MCF 10A (cell line): ENCODE measurements at regions not wholly inside any gene's neighbourhood (a gene's known extent, or its start where the extent isn't known, plus 50 kb on each side); places are given as distances from the start of the nearest gene placed in this dataset.

Source experiments
- BruUV-seq: library from RNA; stranded (reverse); fragments of 400-500 nt; replicated peaks from 2 replicates; lab custom pipeline; 2021; lab: Mats Ljungman, UMichigan
- CTCF ChIA-PET: fragments of 300-600 bp; sonication (Branson Sonifier 250); formaldehyde crosslinking; extraction: SDS; loops from one replicate; lab custom pipeline; 2021; ENCODE audit warnings: antibody characterized with exemption, inconsistent platforms; lab: Yijun Ruan, JAX
- POLR2A ChIA-PET: fragments of 300-600, 350-650 bp; sonication (Branson Sonifier 250); formaldehyde crosslinking; extraction: SDS; loops from one replicate; lab custom pipeline; 2020; ENCODE audit warnings: antibody characterized with exemption, inconsistent platforms; lab: Yijun Ruan, JAX
- DNase-seq: peaks from one replicate; pipeline ENCODE4 v3.0.0-alpha.2; 2018; ENCODE audit not compliant: unreplicated experiment
- H3K27ac Mint-ChIP-seq: one replicate; pipeline ENCODE4 v1.8.0; 2022; ENCODE audit warnings: mild to moderate bottlenecking, low read depth, mixed read lengths; ENCODE audit not compliant: unreplicated experiment
- H3K27me3 Mint-ChIP-seq: one replicate; pipeline ENCODE4 v1.8.0; 2022; ENCODE audit warnings: mixed read lengths; ENCODE audit not compliant: insufficient read depth, unreplicated experiment
- H3K36me3 Mint-ChIP-seq: one replicate; pipeline ENCODE4 v1.8.0; 2022; ENCODE audit warnings: mild to moderate bottlenecking, moderate library complexity, mixed read lengths; ENCODE audit not compliant: insufficient read depth, unreplicated experiment
- H3K4me1 Mint-ChIP-seq: one replicate; pipeline ENCODE4 v1.8.0; 2022; ENCODE audit warnings: mixed read lengths; ENCODE audit not compliant: insufficient read depth, unreplicated experiment
- H3K4me3 Mint-ChIP-seq: one replicate; pipeline ENCODE4 v1.8.0; 2022; ENCODE audit warnings: mild to moderate bottlenecking, moderate library complexity, mixed read lengths; ENCODE audit not compliant: unreplicated experiment
- H3K9me3 Mint-ChIP-seq: one replicate; pipeline ENCODE4 v1.8.0; 2022; ENCODE audit warnings: mixed read lengths; ENCODE audit not compliant: unreplicated experiment
- intact Hi-C: fragments of 100-400 bp; cut with micrococcal nuclease; formaldehyde crosslinking; loops from 2 replicates; pipeline ENCODE4 v1.14.1; 2022
- TF ChIP-seq, protein P1 (sequence below): fragments of 200-600 bp; IDR thresholded peaks from one replicate; pipeline ENCODE4 v1.8.0; 2022; ENCODE audit warnings: antibody characterized with exemption, mild to moderate bottlenecking; ENCODE audit not compliant: unreplicated experiment

- intact Hi-C loops: no loop called here
- Mint-ChIP-seq H3K4me1 (no peaks in the 10 kb centered on the region), H3K36me3 (no peaks in the 10 kb centered on the region), H3K27me3 (peaks cover 14% of the 10 kb centered on the region), H3K9me3 (no peaks in the 10 kb centered on the region), H3K4me3 (no peak overlapping the region), H3K27ac (no peak overlapping the region)
- no peak for DNase-seq
- BruUV-seq: no TSS peak
- ChIA-PET POLR2A (no interaction called here), CTCF (interaction anchor here (0.7 kb wide), 1 partner anchor 545 kb away, joined by 3 read pairs; no protein-coding TSS in a partner anchor)
- TF ChIP-seq, protein P1, sequence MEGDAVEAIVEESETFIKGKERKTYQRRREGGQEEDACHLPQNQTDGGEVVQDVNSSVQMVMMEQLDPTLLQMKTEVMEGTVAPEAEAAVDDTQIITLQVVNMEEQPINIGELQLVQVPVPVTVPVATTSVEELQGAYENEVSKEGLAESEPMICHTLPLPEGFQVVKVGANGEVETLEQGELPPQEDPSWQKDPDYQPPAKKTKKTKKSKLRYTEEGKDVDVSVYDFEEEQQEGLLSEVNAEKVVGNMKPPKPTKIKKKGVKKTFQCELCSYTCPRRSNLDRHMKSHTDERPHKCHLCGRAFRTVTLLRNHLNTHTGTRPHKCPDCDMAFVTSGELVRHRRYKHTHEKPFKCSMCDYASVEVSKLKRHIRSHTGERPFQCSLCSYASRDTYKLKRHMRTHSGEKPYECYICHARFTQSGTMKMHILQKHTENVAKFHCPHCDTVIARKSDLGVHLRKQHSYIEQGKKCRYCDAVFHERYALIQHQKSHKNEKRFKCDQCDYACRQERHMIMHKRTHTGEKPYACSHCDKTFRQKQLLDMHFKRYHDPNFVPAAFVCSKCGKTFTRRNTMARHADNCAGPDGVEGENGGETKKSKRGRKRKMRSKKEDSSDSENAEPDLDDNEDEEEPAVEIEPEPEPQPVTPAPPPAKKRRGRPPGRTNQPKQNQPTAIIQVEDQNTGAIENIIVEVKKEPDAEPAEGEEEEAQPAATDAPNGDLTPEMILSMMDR: no peak
These were observed 320.7 kb downstream of the MYCN start for GRCh38 chr2:16261071-16261470.

DNA sequence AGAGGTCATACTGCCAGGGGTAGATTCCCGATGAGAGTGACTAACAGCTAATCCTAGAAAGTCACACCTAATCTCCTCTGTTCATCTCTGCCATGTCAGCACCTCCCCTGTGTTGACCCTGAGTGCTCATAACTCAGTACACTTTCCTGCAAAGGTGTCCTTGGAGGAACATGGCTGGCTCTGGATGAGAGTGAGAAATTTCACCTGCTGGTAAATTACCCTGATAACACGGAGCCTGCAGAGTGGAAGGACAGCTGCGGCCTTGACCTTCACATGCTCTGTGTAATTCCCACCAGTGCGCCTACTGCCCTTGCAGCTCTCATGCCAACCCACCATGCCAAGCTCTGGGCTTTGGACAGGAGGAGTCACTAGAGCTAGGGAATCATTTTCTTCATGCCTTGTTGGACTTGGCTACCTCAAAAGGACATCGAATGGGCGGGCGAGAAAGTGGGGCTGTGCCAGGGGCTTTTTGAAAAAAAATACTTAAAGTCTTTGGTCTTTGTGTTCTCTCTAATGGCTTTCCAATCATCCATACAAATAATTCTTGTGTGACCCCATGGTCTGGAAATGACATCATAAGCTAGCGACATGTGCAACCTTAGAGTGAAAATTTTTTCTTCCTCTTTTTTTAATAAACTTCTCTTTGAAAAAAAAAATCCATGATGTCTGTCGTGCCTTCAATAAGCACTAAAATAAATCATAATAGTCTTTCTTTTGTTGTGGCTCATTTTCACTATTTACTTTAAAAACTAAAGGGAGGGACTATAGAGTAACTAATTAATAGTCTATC is 319.9 kb downstream of the MYCN start:
- CTCF ChIA-PET: interaction anchor here (1.1 kb wide), 1 partner anchor 13 kb away, joined by 3 read pairs; no protein-coding TSS in a partner anchor
- intact Hi-C loops: no loop called here
- POLR2A ChIA-PET: no interaction called here
- Mint-ChIP-seq H3K4me3 (no peak overlapping the region), H3K27me3 (peaks cover 14% of the 10 kb centered on the region), H3K9me3 (no peaks in the 10 kb centered on the region), H3K4me1 (no peaks in the 10 kb centered on the region), H3K27ac (no peak overlapping the region), H3K36me3 (no peaks in the 10 kb centered on the region)
- no TSS peak for BruUV-seq
- TF ChIP-seq, protein P1: no peak
- no peak for DNase-seq

DNA sequence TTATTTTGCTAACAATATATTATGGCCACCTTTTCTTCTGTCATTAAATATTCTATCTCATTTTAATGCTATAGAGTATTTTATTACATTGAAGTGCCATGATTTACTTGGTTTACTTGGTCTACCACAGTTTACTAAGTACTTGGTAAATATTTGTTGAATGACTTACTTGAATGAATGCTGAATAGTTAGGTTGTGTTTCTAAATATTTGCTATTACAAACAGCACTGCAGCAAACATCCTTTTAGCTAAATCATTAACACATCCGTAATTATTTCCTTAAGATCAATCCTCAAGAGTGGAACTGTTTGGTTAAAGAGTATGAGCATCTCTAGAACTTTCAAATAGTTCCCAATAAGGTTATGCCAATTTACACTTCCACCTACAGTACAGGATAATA is 318.7 kb downstream of the MYCN start:
- no peak for DNase-seq
- no peaks in the 10 kb centered on the region for H3K4me1 Mint-ChIP-seq
- peaks cover 25% of the 10 kb centered on the region for H3K27me3 Mint-ChIP-seq
- no peak overlapping the region for H3K27ac Mint-ChIP-seq
- TF ChIP-seq, protein P1: no peak
- ChIA-PET POLR2A (no interaction called here), CTCF (interaction anchor here (0.7 to 1.1 kb wide), 3 partner anchors 8 to 319 kb away, joined by 3 read pairs; partner anchors contain the start of gene MYCN)
- no TSS peak for BruUV-seq
- intact Hi-C loops: no loop called here
- H3K4me3 Mint-ChIP-seq: no peak overlapping the region
- H3K9me3 Mint-ChIP-seq: peaks cover 8% of the 10 kb centered on the region
- no peaks in the 10 kb centered on the region for H3K36me3 Mint-ChIP-seq

GRCh38 chr2:16258350-16258749 is 318.0 kb downstream of the MYCN start:
- intact Hi-C loops: no loop called here
- Mint-ChIP-seq H3K9me3 (peaks cover 8% of the 10 kb centered on the region), H3K4me3 (no peak overlapping the region), H3K36me3 (no peaks in the 10 kb centered on the region), H3K27ac (no peak overlapping the region), H3K27me3 (peaks cover 25% of the 10 kb centered on the region), H3K4me1 (no peaks in the 10 kb centered on the region)
- BruUV-seq: no TSS peak
- no peak for DNase-seq
- ChIA-PET POLR2A (interaction anchor here (0.5 kb wide), 1 partner anchor 29 kb away, joined by 3 read pairs; no protein-coding TSS in a partner anchor), CTCF (interaction anchor here (0.6 to 0.9 kb wide), 2 partner anchors 109 to 318 kb away, joined by 3 read pairs; partner anchors contain the start of gene MYCN)
- TF ChIP-seq, protein P1: no peak
